ENCODE measurements at regions not wholly inside any gene's neighbourhood (a gene's known extent, or its start where the extent isn't known, plus 50 kb on each side); places are given as distances from the start of the nearest gene placed in this dataset.
"Not testable (repeated sequence)": the region's sequence is repeated elsewhere in the genome, so short reads cannot be mapped to it uniquely, and the experiment has no call there.

DNA sequence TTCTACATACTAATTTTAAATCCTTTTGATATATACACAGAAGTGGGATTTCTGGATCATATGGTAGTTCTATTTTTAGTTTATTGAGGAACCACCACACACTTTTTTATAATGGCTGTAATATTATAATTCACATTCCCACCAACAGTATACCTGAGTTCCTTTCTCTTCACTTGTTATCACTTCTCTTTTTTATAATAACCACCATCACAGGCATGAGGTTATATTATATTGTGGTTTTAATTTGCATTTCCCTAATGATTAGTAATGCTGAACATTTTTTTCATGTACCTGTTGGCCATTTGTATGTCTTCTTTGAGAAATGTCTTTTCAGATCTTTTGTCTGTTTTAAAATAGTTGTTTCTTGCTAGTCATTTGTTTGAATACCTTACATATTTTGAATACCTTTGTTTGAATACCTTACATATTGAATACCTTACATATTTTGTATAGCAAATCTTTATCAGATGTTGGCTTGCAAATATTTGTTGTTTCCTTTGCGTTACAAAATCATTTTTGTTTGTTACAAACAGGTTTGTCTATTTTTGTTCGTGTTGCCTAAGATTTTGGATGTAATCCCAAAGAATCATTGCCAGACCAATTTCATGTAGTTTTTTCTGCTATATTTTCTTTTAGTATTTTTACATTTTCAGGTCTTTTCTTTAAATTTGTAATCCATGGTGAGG, 198.5 kb upstream of the KLF8 start:
- TF ChIP-seq CTCF (IDR thresholded peaks at IDR 0.05; ENCODE audit: low read length) (no peak), EZH2 (IDR thresholded peaks at IDR 0.05; ENCODE audit: borderline replicate concordance, low read length) (no peak)
- H3K9me3 ChIP-seq (ENCODE audit: low read length): no peaks in the 10 kb centered on the region

GRCh38 chrX:56052673-56053330, 179.4 kb upstream of the KLF8 start:
- not testable (repeated sequence) for H3K9ac ChIP-seq (ENCODE audit: low read length); H3K27me3 ChIP-seq (ENCODE audit: insufficient read depth, low read length); H2AFZ ChIP-seq (ENCODE audit: low read length); H3K36me3 ChIP-seq (ENCODE audit: insufficient read depth, low read length); H3F3A ChIP-seq (ENCODE audit: insufficient read depth, low read length); H3K79me2 ChIP-seq (ENCODE audit: insufficient read depth, low read length); H3K27ac ChIP-seq (ENCODE audit: low read depth, low read length, poor library complexity, severe bottlenecking); H3K9me3 ChIP-seq (ENCODE audit: low read length); H4K20me1 ChIP-seq (ENCODE audit: insufficient read depth, low read length); H3K9me2 ChIP-seq (ENCODE audit: low read depth, low read length); H3K4me3 ChIP-seq (ENCODE audit: low read depth, low read length, poor library complexity, severe bottlenecking); H3K4me2 ChIP-seq (ENCODE audit: low read length)
- H3K4me1 ChIP-seq (ENCODE audit: insufficient read depth, low read length, severe bottlenecking): peaks cover 11% of the 10 kb centered on the region

More for the DNA sequence above, 198.5 kb upstream of the KLF8 start:
- Histone ChIP-seq H3F3A (ENCODE audit: insufficient read depth, low read length) (no peaks in the 10 kb centered on the region), H3K4me1 (ENCODE audit: insufficient read depth, low read length, severe bottlenecking) (no peaks in the 10 kb centered on the region), H2AFZ (ENCODE audit: low read length) (no peak overlapping the region), H3K4me3 (ENCODE audit: low read depth, low read length, poor library complexity, severe bottlenecking) (no peak overlapping the region), H4K20me1 (ENCODE audit: insufficient read depth, low read length) (no peaks in the 10 kb centered on the region), H3K27ac (ENCODE audit: low read depth, low read length, poor library complexity, severe bottlenecking) (no peak overlapping the region), H3K36me3 (ENCODE audit: insufficient read depth, low read length) (no peaks in the 10 kb centered on the region), H3K79me2 (ENCODE audit: insufficient read depth, low read length) (no peaks in the 10 kb centered on the region), H3K27me3 (ENCODE audit: insufficient read depth, low read length) (no peaks in the 10 kb centered on the region), H3K9ac (ENCODE audit: low read length) (no peak overlapping the region), H3K4me2 (ENCODE audit: low read length) (no peak overlapping the region), H3K9me2 (ENCODE audit: low read depth, low read length) (no peaks in the 10 kb centered on the region)

DNA sequence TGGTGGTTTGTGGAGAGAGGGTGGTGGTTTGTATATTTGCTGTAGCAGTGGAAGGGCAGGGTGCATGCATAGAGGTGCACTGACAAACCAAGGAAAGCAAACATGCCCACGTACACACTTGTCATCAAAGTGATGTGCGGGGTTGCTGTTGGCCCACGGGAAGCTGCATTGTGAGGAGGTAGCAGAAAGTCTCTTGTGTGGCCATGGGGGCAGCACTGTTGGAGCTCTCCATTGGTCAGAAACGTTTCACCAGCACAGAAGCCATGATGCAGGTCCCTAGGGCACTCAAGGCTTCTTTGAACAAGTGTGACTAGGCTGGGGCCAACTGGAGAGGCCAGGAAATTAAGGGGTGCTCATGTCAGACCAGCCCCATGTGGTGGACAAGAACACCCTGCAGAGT, 174.8 kb upstream of the KLF8 start:
- no peak overlapping the region for H3K4me3 ChIP-seq (ENCODE audit: low read depth, low read length, poor library complexity, severe bottlenecking)

More for the DNA sequence above, 174.8 kb upstream of the KLF8 start:
- no peaks in the 10 kb centered on the region for H3K27me3 ChIP-seq (ENCODE audit: insufficient read depth, low read length)
- H3K9me3 ChIP-seq (ENCODE audit: low read length): no peaks in the 10 kb centered on the region
- no peaks in the 10 kb centered on the region for H4K20me1 ChIP-seq (ENCODE audit: insufficient read depth, low read length)
- H3K36me3 ChIP-seq (ENCODE audit: insufficient read depth, low read length): no peaks in the 10 kb centered on the region
- H2AFZ ChIP-seq (ENCODE audit: low read length): no peak overlapping the region
- H3F3A ChIP-seq (ENCODE audit: insufficient read depth, low read length): no peaks in the 10 kb centered on the region
- no peaks in the 10 kb centered on the region for H3K79me2 ChIP-seq (ENCODE audit: insufficient read depth, low read length)
- H3K27ac ChIP-seq (ENCODE audit: low read depth, low read length, poor library complexity, severe bottlenecking): peak overlapping the region; percentile 58
- no peak overlapping the region for H3K4me2 ChIP-seq (ENCODE audit: low read length)
- TF ChIP-seq CTCF (IDR thresholded peaks at IDR 0.05; ENCODE audit: low read length) (no peak), EZH2 (IDR thresholded peaks at IDR 0.05; ENCODE audit: borderline replicate concordance, low read length) (no peak)
- H3K9me2 ChIP-seq (ENCODE audit: low read depth, low read length): no peaks in the 10 kb centered on the region
- no peak overlapping the region for H3K9ac ChIP-seq (ENCODE audit: low read length)
- peaks cover 11% of the 10 kb centered on the region for H3K4me1 ChIP-seq (ENCODE audit: insufficient read depth, low read length, severe bottlenecking)

Data from OCI-LY1 (cell line).